ENCODE measurements at regions not wholly inside any gene's neighbourhood (a gene's known extent, or its start where the extent isn't known, plus 50 kb on each side); places are given as distances from the start of the nearest gene placed in this dataset.
"Not testable (repeated sequence)": the region's sequence is repeated elsewhere in the genome, so short reads cannot be mapped to it uniquely, and the experiment has no call there.

DNA sequence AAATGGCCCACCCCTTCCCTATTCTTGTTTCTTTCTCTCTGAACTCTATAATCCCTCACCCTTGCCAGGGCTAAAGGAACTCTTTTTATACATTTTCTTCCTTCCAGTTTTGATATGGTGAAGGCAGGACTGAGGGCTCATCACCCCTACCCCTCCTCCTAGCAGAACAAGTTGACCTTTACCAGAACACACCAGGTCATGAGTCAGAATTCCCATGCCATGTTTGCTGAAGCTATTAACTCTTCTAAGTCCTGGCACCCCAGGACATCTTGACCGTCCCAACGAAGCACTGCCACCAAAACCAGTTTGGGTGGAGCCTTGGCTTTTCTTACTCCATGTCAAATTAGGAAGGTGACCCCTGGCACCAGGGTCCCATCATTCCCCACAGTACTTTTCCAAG, 57.5 kb upstream of the DYNLT3 start:
- no peak for DNase-seq (ENCODE audit: low read depth)

DNA sequence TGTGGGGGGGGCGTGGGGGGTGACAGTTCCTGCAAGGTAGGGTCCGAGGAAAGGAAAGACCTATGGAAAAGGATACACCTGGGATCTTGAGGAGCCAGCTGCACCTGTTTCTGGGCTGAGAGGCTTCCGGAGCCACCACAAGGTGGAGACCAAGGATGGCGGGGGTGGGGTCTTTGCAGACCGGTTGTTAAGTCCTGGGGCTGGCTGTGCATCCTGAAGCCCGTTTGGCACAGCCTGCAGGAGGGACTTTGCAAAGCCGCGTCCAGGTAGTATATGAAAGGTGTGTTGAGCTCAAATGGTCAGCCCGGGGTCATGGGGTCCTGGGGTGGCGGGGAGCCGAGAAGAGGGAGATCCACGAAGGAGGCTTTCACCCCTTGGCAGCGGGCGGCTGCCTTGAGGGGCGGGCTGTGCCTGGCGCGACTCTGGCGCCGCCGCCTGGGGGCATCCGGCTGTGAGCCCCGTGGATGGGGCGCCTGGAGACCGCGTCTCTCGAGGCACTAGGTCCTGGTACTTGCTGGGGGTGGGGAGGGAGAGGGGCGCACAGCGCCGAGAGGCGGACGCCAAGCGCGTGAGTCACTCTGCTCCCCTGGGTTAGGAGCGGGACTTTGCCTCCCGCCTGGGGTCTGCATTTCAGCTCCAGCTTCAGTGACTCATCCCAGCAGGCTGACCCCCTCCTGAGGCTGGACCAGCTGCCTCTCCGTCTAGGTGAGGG, 58.2 kb upstream of the DYNLT3 start:
- DNase-seq (ENCODE audit: low read depth), result peak; percentile 38

DNA sequence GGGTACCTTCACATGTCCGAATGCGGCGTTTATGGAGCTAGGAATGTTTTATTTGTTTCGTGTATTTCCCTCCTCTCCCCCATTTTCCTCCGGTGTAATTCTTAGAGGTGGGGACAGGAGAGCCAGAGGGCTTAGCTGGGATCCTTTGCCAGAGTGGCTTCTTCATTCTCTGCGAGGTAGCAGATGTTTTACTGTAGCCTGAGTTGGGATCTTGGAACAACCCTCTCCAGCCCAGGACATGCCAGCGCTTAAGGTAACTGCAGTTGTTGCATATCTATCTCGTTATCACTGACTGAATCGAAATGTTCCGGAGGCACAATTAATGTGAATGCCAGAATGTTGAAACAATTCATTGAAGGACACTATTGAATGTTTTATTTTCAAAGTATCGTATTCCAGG, 59.0 kb upstream of the DYNLT3 start:
- DNase-seq (ENCODE audit: low read depth), result no peak

DNA sequence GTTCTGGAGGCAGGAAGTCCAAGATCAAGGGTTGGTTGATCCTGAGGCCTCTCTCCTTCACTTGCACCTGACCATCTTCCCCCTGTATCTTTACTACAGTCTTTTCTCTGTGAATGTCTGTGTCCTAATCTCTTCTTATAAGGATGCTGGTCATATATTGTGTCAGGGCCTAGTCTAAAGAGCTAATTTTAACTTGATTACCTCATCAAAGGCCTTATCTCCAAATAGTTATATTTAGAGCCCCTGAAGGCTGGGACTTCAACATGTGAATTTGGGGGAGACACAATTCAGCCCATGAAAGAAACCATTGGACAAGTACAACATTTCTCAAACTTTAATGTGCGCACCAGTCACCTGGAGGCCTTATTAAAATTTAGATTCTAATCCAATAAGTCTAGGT, 62.8 kb upstream of the DYNLT3 start:
- DNase-seq (ENCODE audit: low read depth), result no peak

- DNase-seq (ENCODE audit: low read depth), result peak; percentile 41
These were observed 64.9 kb upstream of the DYNLT3 start for GRCh38 chrX:37912304-37912703.

DNA sequence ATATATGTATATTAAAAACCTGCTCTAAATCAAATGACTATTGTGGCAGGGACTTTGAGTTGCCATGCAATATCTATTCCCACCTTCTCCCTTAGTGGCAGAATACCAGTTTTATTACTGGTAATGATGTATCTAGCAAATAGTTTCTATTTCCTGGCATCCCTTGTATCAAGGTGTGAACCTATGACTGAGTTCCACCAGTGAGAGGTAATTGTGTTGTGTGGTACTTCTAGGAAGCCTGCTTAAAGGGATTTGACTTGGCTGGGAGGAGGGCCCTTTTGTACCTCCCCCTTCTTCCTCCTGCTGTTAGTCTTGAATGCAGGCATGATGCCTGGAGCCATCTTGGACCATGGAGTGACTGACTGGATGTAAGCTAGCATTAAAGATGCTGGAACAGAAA, 65.4 kb upstream of the DYNLT3 start:
- DNase-seq (ENCODE audit: low read depth), result peak; percentile 15

DNA sequence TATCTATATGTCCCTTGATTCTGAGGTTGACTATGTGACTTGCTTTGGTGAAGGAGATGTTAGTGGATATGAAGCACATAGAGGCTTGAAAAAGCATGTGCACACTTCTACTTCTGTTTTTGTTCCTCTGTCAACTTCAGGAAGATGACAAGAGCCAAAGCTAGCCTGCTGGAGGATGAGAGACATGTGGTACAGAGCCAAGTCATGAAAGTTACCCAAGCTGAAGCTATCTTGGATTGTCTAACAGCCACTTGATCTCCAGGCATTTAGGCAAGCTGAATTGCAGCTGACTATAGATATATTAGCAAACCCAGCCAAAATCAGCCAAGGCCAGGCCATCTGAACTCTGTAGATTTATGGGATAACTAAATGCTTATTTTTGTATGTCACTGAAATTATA, 70.8 kb upstream of the DYNLT3 start:
- no peak for DNase-seq (ENCODE audit: low read depth)

- no peak for DNase-seq (ENCODE audit: low read depth)
These were observed 71.3 kb upstream of the DYNLT3 start for GRCh38 chrX:37918703-37919102.

DNA sequence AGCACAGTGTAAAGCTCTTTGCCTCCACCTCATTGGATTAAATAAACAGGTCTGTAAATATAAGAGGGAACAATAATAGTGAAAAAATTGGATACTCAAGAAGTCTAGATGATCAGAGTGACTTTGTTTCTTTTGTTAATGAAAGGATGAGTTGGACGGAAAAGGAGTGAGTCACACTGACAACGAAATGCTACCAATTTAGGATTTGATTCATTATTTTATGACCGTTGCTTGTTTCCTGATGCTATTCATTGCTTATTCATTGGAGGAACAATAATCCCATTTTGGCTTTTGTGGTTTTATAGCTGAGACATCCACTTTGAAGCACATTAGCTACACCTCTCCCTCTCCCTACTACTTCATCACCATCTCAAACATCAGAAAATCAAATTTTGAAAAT, 74.4 kb upstream of the DYNLT3 start:
- peak; percentile 12 for DNase-seq (ENCODE audit: low read depth)

DNA sequence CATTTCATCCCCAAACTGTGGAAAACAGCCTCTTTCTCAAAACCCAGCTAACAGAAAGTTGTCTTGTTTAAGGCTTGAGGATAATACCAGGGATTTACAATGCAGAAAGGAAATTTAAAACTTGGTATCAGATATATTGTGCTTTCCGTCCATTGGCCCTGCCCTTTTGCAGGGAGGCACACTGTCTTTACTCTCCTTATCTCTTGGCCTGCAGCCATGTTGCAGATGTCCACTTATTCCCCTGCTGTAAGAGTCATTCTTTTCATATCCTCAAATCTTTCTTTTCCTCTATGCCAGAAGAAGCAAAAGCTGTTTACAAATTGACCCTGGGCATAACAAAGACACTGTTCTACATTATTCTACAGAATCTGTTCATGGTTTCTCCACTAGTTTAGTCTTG, 75.6 kb upstream of the DYNLT3 start:
- no peak for DNase-seq (ENCODE audit: low read depth)

GRCh38 chrX:37925761-37926160, 78.4 kb upstream of the DYNLT3 start:
- DNase-seq (ENCODE audit: low read depth), result not testable (repeated sequence)

DNA sequence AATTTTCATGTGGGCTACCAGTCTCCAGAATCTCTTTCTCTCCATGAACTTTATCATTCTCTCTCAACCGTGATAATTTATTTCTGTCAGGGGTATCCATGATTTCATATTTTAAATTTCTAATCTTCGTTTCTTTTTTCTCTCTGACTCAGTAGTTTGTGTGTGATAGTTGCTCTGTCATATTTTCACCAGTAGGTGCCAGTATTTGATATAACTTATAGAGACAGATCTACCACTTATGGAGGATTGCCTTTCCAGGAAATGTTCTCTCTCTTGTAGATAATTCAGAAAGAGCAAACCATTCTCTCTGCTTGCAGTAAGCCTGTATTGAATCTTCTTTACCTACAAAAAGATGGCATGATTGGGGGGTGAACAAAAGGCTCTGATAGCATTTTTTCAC, 79.3 kb upstream of the DYNLT3 start:
- DNase-seq (ENCODE audit: low read depth), result peak; percentile 40

DNA sequence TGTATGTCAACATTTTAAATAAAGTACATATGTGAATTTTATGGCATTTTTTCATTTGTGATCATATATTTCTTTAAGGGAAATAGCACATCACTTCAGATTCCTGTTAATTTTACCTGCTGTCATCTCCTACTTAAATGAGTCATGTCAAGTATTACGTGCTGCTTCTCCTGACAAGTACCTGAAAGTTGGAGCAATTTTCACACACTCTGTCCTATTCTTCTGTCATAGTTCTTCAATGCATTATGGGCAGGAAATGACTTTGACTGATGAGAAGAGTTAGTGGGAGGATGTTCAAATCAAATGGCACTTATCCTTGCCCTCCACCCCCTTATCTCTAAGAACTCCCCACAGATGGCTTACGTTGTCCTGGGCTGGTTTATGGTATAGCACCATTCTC, 64.2 kb upstream of the SYTL5 start:
- DNase-seq (ENCODE audit: low read depth), result no peak

- no peak for DNase-seq (ENCODE audit: low read depth)
These were observed 62.6 kb upstream of the SYTL5 start for GRCh38 chrX:37943554-37944344.

- no peak for DNase-seq (ENCODE audit: low read depth)
These were observed 60.2 kb upstream of the SYTL5 start for GRCh38 chrX:37946197-37946596.

GRCh38 chrX:37955273-37955672, 51.1 kb upstream of the SYTL5 start:
- no peak for DNase-seq (ENCODE audit: low read depth)

DNA sequence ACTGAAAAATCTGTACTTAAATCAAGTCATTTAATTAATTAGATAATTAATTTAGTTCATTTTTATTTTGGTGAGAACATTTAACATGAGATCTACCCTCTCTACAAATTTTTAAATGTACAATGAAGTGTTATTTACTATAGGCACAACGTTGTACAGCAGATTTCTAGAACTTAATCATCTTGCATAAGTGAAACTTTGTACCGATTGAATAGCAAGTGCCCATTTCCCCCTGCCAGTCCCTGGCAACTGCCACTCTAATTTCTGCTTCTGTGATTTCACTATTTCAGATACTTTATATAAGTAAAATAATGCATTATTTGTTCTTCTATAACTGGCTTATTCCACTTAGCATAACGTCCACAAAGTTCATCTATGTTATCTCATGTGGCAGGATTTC, 50.1 kb upstream of the SYTL5 start:
- no peak for DNase-seq (ENCODE audit: low read depth)
